RPMI8226 (cell line): ENCODE measurements at regions not wholly inside any gene's neighbourhood (a gene's known extent, or its start where the extent isn't known, plus 50 kb on each side); places are given as distances from the start of the nearest gene placed in this dataset.
A peak's percentile ranks its signal among the peaks of the same experiment; 100 is the strongest.

Experiments used
- DNase-seq: peaks from one replicate; pipeline ENCODE4 v3.0.0-alpha.2; 2015

GRCh38 chr6:9647599-9647998 is 767.3 kb downstream of the TFAP2A start:
- no peak for DNase-seq

GRCh38 chr6:9647071-9647445 is 767.8 kb downstream of the TFAP2A start:
- DNase-seq = no peak

- DNase-seq = no peak
Observed at GRCh38 chr6:9646342-9647070, 768.4 kb downstream of the TFAP2A start.

GRCh38 chr6:9638861-9639260 is 776.0 kb downstream of the TFAP2A start:
- no peak for DNase-seq

- DNase-seq = no peak
Observed at GRCh38 chr6:9634776-9635175, 780.1 kb downstream of the TFAP2A start.

- no peak for DNase-seq
Observed at GRCh38 chr6:9632026-9632425, 782.8 kb downstream of the TFAP2A start.

GRCh38 chr6:9628819-9629218 is 786.1 kb downstream of the TFAP2A start:
- DNase-seq = peak; percentile 29

GRCh38 chr6:9627916-9628315 is 787.0 kb downstream of the TFAP2A start:
- DNase-seq = no peak

GRCh38 chr6:9623985-9624384 is 790.9 kb downstream of the TFAP2A start:
- DNase-seq = no peak

GRCh38 chr6:9623228-9623832 is 791.5 kb downstream of the TFAP2A start:
- no peak for DNase-seq

GRCh38 chr6:9621276-9621675 is 793.6 kb downstream of the TFAP2A start:
- DNase-seq = no peak

GRCh38 chr6:9620687-9621086 is 794.2 kb downstream of the TFAP2A start:
- no peak for DNase-seq

GRCh38 chr6:9620263-9620662 is 794.6 kb downstream of the TFAP2A start:
- no peak for DNase-seq

GRCh38 chr6:9614778-9615177 is 800.1 kb downstream of the TFAP2A start:
- no peak for DNase-seq

GRCh38 chr6:9612489-9612888 is 802.4 kb downstream of the TFAP2A start:
- DNase-seq = no peak

- DNase-seq = no peak
Observed at GRCh38 chr6:9610620-9611415, 804.1 kb downstream of the TFAP2A start.

GRCh38 chr6:9606435-9607134 is 808.3 kb downstream of the TFAP2A start:
- no peak for DNase-seq

GRCh38 chr6:9594746-9595145 is 820.1 kb downstream of the TFAP2A start:
- DNase-seq = no peak

GRCh38 chr6:9593554-9593953 is 821.3 kb downstream of the TFAP2A start:
- no peak for DNase-seq

GRCh38 chr6:9583753-9584352 is 831.0 kb downstream of the TFAP2A start:
- DNase-seq = no peak

GRCh38 chr6:9581155-9581554 is 833.7 kb downstream of the TFAP2A start:
- DNase-seq = no peak

- no peak for DNase-seq
Observed at GRCh38 chr6:9576521-9576920, 838.4 kb downstream of the TFAP2A start.

GRCh38 chr6:9566096-9566495 is 848.8 kb downstream of the TFAP2A start:
- no peak for DNase-seq
